Activated effector memory CD4-positive, alpha-beta T cell treated with Interleukin-2 at 50 U/mL for 16 hours (primary cell): ENCODE measurements at regions not wholly inside any gene's neighbourhood (a gene's known extent, or its start where the extent isn't known, plus 50 kb on each side); places are given as distances from the start of the nearest gene placed in this dataset.

Experiments
- DNase-seq: peaks from one replicate; pipeline ENCODE4 v3.0.0-alpha.2; 2020

DNA sequence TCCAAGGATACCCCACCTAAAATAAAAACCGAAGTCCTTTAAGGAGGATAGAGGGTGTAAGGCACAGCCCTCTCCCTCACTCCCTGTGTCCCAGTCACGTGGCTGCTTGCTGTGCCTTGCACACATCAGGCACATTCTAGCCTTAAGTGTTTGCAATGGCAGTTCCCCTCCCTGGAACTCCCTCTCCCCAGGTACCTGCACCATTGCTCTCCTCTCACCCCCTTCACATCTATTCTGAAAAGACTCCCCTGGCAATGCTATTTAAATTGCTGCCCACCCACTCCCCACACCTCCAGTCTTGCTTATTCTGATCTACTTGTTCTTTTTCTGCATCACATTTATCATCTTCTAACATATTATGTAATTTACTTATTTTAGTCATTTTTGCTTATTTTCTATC lies 91.6 kb upstream of the LNX1 start:
- no peak for DNase-seq

DNA sequence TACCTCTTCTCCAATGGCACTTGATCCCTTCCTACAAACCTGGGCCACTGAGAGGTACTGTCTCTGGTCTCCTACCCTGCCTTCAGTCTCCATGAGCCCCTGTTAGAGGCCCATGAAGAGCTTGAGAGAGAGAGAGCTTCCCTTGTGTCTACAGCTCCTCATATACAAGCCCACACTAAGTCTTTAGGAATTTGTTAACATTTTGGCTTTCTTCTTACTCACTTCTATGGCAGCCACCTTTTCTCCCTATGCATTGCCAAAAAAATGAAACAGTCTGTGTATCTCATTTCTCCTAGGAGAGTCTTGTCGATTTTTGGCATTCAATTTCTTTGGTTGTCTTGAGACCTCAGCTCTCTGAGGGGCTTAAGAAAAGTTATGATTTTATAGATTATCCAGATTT lies 90.9 kb upstream of the LNX1 start:
- DNase-seq, result no peak

DNA sequence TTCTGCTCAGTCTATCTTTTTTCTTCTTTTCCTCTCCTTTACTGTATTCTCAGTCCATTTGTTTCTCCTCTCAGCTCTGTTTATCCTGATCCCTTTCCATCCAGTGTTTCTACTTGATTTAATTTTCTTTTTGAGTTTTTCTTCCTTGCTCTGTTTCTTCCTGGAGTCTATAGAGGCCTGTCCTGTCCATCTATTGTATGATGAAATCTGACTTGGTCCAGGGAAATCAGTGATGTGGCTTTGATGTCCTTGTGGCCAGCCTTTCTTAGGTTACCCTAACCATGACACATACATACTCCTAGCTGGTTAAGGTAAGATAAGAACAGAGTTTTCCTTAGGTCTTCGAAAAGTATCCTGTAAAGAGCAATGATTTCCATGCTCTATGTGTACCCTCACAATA lies 89.3 kb upstream of the LNX1 start:
- no peak for DNase-seq

DNA sequence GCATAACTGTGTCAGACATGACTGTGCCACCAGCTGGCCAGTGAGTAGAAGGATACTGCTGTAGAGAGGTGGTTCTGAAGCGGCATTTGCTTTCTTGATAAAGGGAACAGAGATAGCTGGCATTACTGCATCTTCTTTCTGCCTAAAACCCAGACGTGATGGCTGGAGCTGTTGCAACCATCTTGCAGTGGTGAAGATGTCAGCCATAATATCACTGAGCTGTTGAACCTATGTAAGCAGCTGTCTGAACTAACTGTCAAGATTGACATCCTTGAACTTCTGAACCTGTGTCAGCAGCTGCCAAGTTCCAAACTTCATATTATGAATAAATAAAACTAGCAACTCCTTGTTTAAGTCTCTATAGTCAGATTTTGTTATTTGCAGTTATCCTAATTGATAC lies 88.9 kb upstream of the LNX1 start:
- DNase-seq, result no peak

DNA sequence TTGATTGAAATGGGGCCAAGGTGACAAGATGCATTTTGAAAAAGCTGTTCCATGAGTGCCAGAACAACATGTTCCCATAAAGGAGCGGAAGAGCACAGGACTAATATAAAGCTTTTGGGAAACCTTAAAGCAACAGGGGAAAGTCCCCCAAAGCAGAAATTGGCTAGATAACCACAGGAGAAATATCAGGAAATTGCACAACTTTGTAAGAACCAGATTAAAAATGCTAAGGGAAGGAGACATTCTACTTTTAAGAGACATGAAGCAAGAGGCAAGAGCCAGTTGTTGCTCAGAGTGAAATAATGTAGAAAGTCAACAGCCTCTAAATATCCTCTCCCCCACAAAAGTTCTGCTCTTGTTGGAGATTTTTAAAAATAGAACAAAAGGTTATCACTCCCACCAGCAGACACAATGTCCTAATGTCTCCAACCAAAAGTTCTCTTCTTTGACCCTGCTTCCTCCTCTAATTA lies 85.2 kb upstream of the LNX1 start:
- DNase-seq, result no peak

DNA sequence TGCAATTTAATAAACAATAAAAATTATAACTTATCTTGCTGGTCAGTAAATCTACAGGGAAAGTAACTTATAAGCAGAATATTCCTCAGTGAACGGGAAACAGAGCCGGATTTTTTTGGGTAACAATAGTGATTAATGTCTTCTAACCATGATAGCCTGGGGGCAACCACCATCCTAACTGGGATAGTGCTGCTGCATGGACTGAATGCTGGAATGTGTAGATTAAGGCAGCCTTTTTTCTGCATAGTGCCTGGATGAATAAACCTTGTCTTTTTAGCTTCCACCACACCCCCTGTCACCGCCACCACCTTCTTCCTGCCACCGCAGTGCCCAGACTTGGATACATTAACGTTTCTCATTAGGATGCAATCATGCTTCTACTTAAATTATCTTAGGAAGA lies 83.6 kb upstream of the LNX1 start:
- DNase-seq, result no peak

DNA sequence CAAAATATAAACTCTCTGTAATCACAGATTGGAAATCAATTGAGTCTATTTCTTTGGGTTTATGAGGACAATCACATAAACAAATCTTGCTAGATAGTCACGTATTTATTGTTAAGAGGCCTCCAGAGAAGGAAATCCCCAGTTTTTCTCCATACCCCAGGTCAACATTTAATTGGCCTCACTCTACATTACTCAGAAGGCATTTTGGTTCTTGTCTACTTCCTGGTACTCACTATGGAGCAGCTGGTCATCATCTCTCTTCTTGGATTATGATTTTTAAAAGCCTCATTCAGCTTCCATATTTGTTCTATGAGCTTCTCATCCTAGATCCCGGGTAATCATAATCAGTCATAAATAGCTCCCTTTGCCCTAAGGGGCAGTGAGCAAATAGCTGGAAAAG lies 81.6 kb upstream of the LNX1 start:
- no peak for DNase-seq

DNA sequence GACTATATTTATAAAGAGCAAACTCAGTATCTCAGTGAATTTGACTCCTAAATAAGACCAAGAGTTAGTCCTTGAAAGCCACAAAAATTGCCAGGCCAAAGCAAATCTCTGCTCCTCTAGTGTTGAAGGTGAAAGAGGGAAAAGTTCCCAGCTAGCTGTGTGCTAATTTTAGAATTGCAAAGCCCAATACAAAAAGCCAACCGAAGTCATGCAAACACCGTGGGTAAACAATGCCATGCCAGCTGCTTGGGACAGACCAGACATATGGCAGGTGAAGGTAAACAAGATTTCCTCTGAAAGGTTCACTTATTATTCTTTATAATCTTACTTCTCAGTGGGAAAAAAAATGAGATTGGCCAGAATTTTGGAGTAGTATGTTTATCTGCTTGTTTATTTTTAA lies 80.5 kb upstream of the LNX1 start:
- no peak for DNase-seq

DNA sequence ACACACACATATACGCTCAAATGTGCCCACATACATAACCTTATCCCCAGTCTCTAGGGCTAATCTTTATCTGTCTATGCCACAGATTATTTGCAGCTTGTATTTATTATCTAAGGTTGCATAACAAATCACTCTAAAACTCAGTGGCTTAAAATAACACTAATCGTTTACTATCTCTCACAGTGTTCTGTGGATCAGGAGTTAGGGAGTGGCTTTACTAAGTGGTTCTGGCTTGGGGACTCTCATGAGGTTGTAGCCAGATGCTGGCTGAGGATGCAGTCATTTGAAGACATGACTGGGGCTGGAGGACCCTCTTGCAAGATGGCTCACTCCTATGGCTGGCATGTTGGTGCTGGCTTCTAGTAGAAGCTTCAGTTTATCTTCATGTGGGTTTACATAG lies 68.5 kb upstream of the LNX1 start:
- no peak for DNase-seq

DNA sequence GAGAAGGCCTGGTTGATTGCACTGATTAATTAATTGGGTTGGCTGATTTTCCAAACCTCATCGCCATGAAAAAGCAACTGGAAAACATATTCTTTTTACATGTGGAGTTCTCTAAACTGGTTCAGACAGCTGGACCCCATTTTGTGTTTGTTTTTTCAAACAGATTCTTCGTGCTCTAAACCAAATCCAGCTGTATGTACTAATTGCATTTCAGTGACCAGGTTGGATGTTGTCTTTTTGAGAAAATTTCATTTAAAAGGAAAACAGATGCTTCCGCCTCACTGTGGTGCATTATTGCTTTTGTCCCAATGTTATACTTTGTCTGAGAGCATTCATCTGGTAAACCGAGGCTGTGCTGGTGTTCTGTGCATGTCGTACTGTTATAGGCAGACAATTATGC lies 67.8 kb upstream of the LNX1 start:
- no peak for DNase-seq

DNA sequence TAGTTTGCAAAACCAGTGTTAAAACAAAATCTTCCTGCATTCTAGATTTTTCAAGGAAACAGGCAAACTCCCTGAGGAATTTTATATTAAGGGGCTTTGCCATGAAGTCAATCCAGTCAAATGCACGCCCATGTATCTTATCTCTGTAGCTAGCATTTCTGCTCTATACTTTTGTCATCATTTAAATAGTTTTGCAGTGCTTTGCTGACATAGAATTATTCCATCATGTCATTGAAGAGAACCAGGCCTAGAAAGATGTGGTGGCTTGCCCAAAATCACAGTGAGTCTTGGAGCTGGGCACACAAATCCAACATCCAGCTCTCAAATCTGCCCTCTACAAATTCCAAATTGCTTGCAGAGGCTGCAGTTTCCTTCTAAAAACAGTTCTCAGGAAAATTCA lies 66.7 kb upstream of the LNX1 start:
- no peak for DNase-seq

DNA sequence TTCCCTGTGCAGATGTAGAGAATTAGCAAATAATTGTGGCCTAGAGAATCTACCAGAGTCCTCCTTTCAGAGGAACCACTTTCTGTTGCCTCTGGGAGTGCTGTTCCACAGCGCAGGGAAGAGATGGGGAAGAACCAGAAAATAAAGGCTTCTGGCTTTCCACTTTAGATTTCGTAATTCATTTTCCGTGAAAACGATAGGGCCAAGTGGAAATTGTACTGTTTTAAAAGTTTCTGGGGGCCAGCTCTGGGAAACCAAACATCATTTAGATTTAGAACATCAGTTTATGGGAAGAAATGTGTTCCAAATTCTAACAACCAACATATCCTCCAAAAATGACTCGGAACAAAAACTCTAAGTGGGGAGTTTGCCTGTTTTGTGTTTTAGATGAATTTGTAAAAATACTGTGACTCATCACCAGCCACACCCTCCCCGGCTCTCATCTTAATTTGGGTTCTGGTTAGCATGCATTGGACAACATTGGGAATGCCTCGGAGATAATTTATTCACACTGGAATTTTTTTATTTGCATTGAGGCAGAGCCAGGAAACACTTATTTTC lies 65.2 kb upstream of the LNX1 start:
- DNase-seq, result no peak

DNA sequence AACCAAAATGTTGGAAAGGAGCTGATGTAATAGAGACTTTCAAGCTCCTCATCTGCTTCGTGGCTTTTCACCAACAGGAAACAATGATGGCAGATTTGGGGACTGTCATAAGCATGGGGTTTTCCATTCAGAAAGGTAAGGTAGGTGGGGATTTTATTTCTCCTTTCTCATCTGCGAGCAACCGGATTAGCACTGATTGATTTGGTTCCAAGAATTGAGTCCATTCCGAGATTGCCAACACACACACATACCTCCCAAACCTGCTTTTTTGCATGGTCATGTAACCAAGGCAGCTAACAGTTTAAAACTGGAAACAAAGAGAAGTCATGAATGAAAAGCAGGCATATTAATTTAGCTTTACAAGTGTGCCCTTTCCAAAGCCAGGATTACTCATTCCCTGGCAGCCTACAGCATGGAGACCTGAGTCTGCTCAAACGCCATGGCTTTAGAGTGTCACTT lies 63.0 kb upstream of the LNX1 start:
- no peak for DNase-seq

DNA sequence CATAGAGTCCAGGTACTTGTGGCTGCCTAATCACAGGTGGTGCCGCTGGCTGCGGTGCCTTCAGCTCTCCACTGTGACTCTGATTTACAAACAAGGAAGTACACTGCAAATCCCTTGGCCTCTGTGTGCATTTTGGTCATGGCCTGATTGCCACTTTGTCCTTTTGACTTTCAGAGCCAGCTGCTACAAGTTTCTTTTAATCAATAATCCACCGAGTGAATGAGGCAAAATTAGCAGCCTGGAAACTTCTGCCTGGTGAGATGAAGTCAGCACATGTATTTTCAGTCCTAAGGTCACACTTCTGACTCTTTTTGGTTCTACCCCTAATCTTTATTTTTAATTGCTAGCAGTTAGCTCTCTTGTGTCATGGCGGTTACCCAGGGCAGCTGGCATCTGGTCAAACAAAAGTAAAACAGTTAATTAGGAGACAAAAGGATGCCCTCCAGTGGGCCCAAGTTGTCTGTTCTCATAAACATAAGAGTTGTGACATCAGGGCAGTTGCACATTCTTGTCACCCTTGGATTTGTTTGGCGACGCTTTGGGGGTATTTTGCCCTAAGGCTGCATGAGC lies 62.3 kb upstream of the LNX1 start:
- DNase-seq, result no peak

DNA sequence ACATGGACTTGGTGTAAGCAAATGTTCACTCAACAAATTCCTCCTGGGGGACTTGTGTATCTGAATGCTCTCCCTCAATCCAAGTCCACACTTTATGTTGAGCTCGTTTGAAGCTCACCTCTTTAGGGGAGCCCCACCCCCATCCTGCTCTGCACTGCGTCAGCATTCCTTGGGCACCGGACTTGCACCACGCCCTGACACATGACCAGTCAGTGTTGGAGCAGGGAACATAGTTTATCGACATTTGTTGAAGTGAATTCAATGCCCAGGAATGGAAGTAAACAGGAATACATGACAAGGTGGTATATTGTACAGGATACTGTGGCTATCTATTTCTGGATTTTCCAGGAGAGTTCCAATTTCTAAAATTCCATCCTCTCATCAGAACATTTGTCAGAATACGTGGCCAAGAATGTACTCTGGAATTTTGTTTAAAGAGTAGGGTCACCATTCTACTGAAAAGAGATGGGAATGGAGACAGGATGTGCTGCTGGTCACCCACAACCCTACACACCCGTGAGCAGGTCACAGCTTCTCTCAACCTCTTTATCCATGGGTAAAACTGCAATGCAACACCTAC lies 60.0 kb upstream of the LNX1 start:
- no peak for DNase-seq

DNA sequence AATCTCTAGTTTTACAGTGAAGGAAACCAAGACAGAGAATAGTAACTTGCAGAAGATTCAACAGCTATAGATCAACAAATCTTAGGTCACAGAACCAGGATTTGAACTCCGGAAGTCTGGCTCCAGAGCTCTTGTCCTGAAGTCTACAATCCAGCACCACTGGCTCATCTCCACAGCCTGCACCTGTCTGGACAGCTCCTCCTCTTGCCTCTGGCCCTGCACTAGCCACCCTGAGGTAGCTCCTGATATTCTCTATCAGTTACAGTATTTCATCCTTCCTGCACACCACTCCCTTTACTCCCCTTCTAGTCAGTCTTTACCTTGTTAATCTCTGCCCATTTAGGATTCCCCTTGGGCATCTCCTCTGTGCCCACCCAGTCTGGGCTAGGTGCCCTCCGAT lies 58.1 kb upstream of the LNX1 start:
- DNase-seq, result no peak

DNA sequence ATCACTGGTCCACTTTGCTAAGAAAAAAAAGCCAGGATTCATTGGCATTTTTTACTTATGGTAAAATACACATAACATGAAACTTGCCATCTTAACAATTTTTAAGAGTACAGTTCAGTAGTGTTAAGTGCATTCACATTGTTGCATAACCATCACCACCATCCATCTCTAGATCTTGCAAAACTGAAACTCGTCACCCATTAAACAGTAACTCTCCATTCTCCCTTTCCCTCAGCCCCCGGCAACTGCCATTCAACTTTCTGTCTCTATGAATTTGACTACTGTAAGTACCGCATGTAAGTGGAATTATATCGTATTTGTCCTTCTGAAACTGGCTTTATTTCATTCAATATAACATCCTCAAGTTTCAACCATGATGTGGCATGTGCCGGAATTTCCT lies 56.3 kb upstream of the LNX1 start:
- no peak for DNase-seq

DNA sequence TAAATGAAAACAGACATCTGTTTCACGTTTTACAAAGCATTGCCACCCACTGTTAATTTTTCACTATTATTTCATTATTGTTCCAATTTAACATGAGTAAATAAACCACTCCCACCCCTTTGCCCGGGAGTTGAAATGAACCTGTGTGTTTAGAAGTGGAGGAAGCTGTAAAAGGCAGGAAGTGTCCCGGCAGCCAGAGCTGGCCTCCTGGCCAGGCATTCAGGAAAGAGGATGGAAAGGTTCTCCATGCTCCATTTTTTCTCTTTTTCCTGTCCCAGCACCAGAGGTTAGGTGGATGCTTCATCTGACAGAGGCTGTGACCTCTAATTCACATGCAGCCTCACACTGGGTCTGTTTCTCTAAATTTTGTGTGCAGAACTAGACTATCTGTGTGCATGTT lies 55.5 kb upstream of the LNX1 start:
- no peak for DNase-seq

DNA sequence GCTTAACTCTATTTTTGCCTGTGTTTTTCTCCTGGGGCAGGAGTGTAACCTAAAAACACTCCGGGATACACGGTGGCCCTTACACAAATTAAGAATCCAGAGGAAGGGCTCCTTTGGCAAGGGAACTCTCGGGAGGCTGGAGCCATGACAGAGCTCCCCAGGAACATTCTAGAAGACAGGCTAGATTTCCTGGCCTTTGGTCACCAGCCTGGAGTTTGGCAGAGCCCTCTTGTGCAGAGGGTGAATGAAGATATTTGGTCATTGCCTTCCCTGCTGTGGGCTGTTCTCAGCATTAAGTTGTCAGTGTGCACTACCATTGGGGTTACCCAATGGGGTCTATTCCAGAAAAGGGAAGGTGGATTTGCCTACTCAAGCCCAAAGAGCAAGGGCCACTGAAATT lies 53.8 kb upstream of the LNX1 start:
- no peak for DNase-seq

DNA sequence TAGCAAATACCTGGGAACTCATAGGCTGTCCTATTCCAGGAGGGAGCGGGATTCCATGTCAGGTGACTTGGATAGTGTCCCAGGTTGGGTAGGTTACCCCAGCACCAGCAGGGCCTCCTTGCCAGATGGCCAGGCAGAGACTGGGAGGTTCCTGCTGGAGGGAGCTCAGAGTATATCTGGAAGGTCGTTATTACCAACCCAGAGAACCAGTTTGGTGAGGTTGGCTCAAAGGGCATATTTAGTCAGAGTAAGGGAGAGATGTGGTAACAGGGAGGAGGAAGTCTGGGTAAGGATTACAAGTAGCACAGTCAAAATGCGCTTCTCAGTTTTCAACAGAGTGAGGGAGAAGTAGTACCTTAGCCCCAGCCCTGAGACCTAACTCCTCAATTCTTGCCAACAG lies 53.3 kb upstream of the LNX1 start:
- no peak for DNase-seq
